OCI-LY1 (cell line): ENCODE measurements at regions not wholly inside any gene's neighbourhood (a gene's known extent, or its start where the extent isn't known, plus 50 kb on each side); places are given as distances from the start of the nearest gene placed in this dataset.

Source experiments
- CTCF ChIP-seq: fragments of 200-600 bp; sonication (generic), shearing (Covaris generic); IDR thresholded peaks from 2 replicates; pipeline ENCODE4 v1.5.1; 2017; ENCODE audit warnings: mild to moderate bottlenecking, antibody characterized with exemption, low read length, moderate library complexity, mixed read lengths
- EZH2 ChIP-seq: fragments of 200-600 bp; sonication (generic), shearing (Covaris generic); IDR thresholded peaks from 2 replicates; pipeline ENCODE4 v1.8.0; 2017; ENCODE audit warnings: borderline replicate concordance, mixed run types, mild to moderate bottlenecking, antibody characterized with exemption, low read length, moderate library complexity, mixed read lengths

GRCh38 chr1:201636510-201636971 is 97.6 kb downstream of the NAV1 start:
- TF ChIP-seq EZH2 (no peak), CTCF (no peak)
